ENCODE measurements at regions not wholly inside any gene's neighbourhood (a gene's known extent, or its start where the extent isn't known, plus 50 kb on each side); places are given as distances from the start of the nearest gene placed in this dataset.
"Not testable (repeated sequence)": the region's sequence is repeated elsewhere in the genome, so short reads cannot be mapped to it uniquely, and the experiment has no call there.

- DNase-seq (ENCODE audit: low spot score) = no peak
These were observed 284.5 kb downstream of the MAT2B start for GRCh38 chr5:163789870-163790269.

- no peak for DNase-seq (ENCODE audit: low spot score)
These were observed 285.1 kb downstream of the MAT2B start for GRCh38 chr5:163790497-163790896.

GRCh38 chr5:163794993-163795392 is 289.6 kb downstream of the MAT2B start:
- no peak for DNase-seq (ENCODE audit: low spot score)

- no peak for DNase-seq (ENCODE audit: low spot score)
These were observed 302.4 kb downstream of the MAT2B start for GRCh38 chr5:163807781-163808180.

GRCh38 chr5:163809473-163809872 is 304.1 kb downstream of the MAT2B start:
- DNase-seq (ENCODE audit: low spot score) = no peak

GRCh38 chr5:163813900-163814299 is 308.5 kb downstream of the MAT2B start:
- no peak for DNase-seq (ENCODE audit: low spot score)

GRCh38 chr5:163815240-163815791 is 309.9 kb downstream of the MAT2B start:
- DNase-seq (ENCODE audit: low spot score) = no peak

- no peak for DNase-seq (ENCODE audit: low spot score)
These were observed 315.7 kb downstream of the MAT2B start for GRCh38 chr5:163821142-163821541.

- no peak for DNase-seq (ENCODE audit: low spot score)
These were observed 317.1 kb downstream of the MAT2B start for GRCh38 chr5:163822548-163822947.

GRCh38 chr5:163825661-163826060 is 320.2 kb downstream of the MAT2B start:
- DNase-seq (ENCODE audit: low spot score) = no peak

- no peak for DNase-seq (ENCODE audit: low spot score)
These were observed 320.8 kb downstream of the MAT2B start for GRCh38 chr5:163826201-163826600.

GRCh38 chr5:163832155-163832554 is 326.7 kb downstream of the MAT2B start:
- no peak for DNase-seq (ENCODE audit: low spot score)

- DNase-seq (ENCODE audit: low spot score) = no peak
These were observed 333.3 kb downstream of the MAT2B start for GRCh38 chr5:163838738-163839137.

GRCh38 chr5:163846512-163846911 is 341.1 kb downstream of the MAT2B start:
- no peak for DNase-seq (ENCODE audit: low spot score)

- no peak for DNase-seq (ENCODE audit: low spot score)
These were observed 350.3 kb downstream of the MAT2B start for GRCh38 chr5:163855754-163856153.

- no peak for DNase-seq (ENCODE audit: low spot score)
These were observed 356.3 kb downstream of the MAT2B start for GRCh38 chr5:163861670-163862069.

- no peak for DNase-seq (ENCODE audit: low spot score)
These were observed 361.9 kb downstream of the MAT2B start for GRCh38 chr5:163867324-163867723.

GRCh38 chr5:163867738-163868137 is 362.3 kb downstream of the MAT2B start:
- DNase-seq (ENCODE audit: low spot score) = no peak

- no peak for DNase-seq (ENCODE audit: low spot score)
These were observed 364.2 kb downstream of the MAT2B start for GRCh38 chr5:163869581-163869980.

- DNase-seq (ENCODE audit: low spot score) = no peak
These were observed 365.0 kb downstream of the MAT2B start for GRCh38 chr5:163870441-163870840.

- no peak for DNase-seq (ENCODE audit: low spot score)
These were observed 369.0 kb downstream of the MAT2B start for GRCh38 chr5:163874431-163874830.

GRCh38 chr5:163874912-163875311 is 369.5 kb downstream of the MAT2B start:
- not testable (repeated sequence) for DNase-seq (ENCODE audit: low spot score)

- DNase-seq (ENCODE audit: low spot score) = no peak
These were observed 372.4 kb downstream of the MAT2B start for GRCh38 chr5:163877865-163878264.

GRCh38 chr5:163878490-163878889 is 373.1 kb downstream of the MAT2B start:
- DNase-seq (ENCODE audit: low spot score) = no peak

- no peak for DNase-seq (ENCODE audit: low spot score)
These were observed 374.9 kb downstream of the MAT2B start for GRCh38 chr5:163880302-163880701.

Data from HuH-7.5 (cell line).